ENCODE measurements at regions not wholly inside any gene's neighbourhood (a gene's known extent, or its start where the extent isn't known, plus 50 kb on each side); places are given as distances from the start of the nearest gene placed in this dataset.

- Histone ChIP-seq H3K36me3 (ENCODE audit: control insufficient read depth in 2 of 2, insufficient read depth in 2 of 2, low read length in 1 of 2) (no peaks in the 10 kb centered on the region), H4K20me1 (ENCODE audit: control insufficient read depth, insufficient read depth) (no peaks in the 10 kb centered on the region), H3K9ac (ENCODE audit: control insufficient read depth, insufficient read depth, low read length) (no peak overlapping the region), H3K4me1 (ENCODE audit: control insufficient read depth, insufficient read depth, low read length) (no peaks in the 10 kb centered on the region), H3K4me3 (no peak overlapping the region), H2AFZ (ENCODE audit: control insufficient read depth, low read depth, low read length) (no peak overlapping the region), H3K9me3 (replicated peaks; ENCODE audit: control insufficient read depth, insufficient read depth, low read length) (no peaks in the 10 kb centered on the region), H3K4me2 (ENCODE audit: control insufficient read depth, insufficient read depth) (no peak overlapping the region), H3K79me2 (ENCODE audit: control insufficient read depth, insufficient read depth, low read length) (no peaks in the 10 kb centered on the region), H3K27ac (ENCODE audit: control insufficient read depth, insufficient read depth) (no peak overlapping the region), H3K27me3 (replicated peaks in 1 of 2; ENCODE audit: control insufficient read depth in 2 of 2, insufficient read depth in 2 of 2, low read length in 1 of 2) (no peaks in the 10 kb centered on the region)
- SMC1A ChIA-PET (ENCODE audit: uncharacterized antibody, unreplicated experiment) = interaction anchor here (1.0 to 1.3 kb wide), 2 partner anchors 14 to 27 kb away, joined by 3 read pairs; no protein-coding TSS in a partner anchor
- ATAC-seq (no peak), FAIRE-seq (no peak), DNase-seq (ENCODE audit: low read depth, low spot score) (no peak)
- POLR2A ChIA-PET = interaction anchor here (0.6 kb wide), 1 partner anchor 434 kb away, joined by 3 read pairs; no protein-coding TSS in a partner anchor
- RAD21 ChIA-PET (ENCODE audit: unreplicated experiment) = no interaction called here
- no TSS peak for BruUV-seq (replicated peaks)
- in situ Hi-C loops (cut with MboI) (no loop called here), intact Hi-C loops (cut with micrococcal nuclease; ENCODE audit: unreplicated experiment) (no loop called here)
- TF ChIP-seq, protein P1, sequence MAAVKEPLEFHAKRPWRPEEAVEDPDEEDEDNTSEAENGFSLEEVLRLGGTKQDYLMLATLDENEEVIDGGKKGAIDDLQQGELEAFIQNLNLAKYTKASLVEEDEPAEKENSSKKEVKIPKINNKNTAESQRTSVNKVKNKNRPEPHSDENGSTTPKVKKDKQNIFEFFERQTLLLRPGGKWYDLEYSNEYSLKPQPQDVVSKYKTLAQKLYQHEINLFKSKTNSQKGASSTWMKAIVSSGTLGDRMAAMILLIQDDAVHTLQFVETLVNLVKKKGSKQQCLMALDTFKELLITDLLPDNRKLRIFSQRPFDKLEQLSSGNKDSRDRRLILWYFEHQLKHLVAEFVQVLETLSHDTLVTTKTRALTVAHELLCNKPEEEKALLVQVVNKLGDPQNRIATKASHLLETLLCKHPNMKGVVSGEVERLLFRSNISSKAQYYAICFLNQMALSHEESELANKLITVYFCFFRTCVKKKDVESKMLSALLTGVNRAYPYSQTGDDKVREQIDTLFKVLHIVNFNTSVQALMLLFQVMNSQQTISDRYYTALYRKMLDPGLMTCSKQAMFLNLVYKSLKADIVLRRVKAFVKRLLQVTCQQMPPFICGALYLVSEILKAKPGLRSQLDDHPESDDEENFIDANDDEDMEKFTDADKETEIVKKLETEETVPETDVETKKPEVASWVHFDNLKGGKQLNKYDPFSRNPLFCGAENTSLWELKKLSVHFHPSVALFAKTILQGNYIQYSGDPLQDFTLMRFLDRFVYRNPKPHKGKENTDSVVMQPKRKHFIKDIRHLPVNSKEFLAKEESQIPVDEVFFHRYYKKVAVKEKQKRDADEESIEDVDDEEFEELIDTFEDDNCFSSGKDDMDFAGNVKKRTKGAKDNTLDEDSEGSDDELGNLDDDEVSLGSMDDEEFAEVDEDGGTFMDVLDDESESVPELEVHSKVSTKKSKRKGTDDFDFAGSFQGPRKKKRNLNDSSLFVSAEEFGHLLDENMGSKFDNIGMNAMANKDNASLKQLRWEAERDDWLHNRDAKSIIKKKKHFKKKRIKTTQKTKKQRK (IDR thresholded peaks at IDR 0.05; ENCODE audit: low read depth, low read length) = no peak
- TF ChIP-seq HSF1 (IDR thresholded peaks at IDR 0.05; ENCODE audit: low read depth, low read length) (no peak), POLR2A (IDR thresholded peaks at IDR 0.05; ENCODE audit: low read depth, low read length) (no peak), PAX8 (IDR thresholded peaks at IDR 0.05) (no peak), TCF3 (IDR thresholded peaks at IDR 0.05; ENCODE audit: borderline replicate concordance, insufficient read depth, low read depth, low read length) (no peak), RUNX3 (IDR thresholded peaks at IDR 0.05; ENCODE audit: low read length) (no peak), ESRRA (IDR thresholded peaks at IDR 0.05; ENCODE audit: low read length) (no peak), ZNF622 (IDR thresholded peaks at IDR 0.05) (no peak), USF2 (IDR thresholded peaks at IDR 0.05; ENCODE audit: borderline replicate concordance, low read depth, low read length) (no peak), PML (IDR thresholded peaks at IDR 0.05; ENCODE audit: low read length) (no peak), BMI1 (IDR thresholded peaks at IDR 0.05; ENCODE audit: borderline replicate concordance) (no peak), BCL3 (IDR thresholded peaks at IDR 0.05; ENCODE audit: borderline replicate concordance, insufficient read depth, low read depth, low read length, poor library complexity, severe bottlenecking) (no peak)
- TF ChIP-seq, protein P2, sequence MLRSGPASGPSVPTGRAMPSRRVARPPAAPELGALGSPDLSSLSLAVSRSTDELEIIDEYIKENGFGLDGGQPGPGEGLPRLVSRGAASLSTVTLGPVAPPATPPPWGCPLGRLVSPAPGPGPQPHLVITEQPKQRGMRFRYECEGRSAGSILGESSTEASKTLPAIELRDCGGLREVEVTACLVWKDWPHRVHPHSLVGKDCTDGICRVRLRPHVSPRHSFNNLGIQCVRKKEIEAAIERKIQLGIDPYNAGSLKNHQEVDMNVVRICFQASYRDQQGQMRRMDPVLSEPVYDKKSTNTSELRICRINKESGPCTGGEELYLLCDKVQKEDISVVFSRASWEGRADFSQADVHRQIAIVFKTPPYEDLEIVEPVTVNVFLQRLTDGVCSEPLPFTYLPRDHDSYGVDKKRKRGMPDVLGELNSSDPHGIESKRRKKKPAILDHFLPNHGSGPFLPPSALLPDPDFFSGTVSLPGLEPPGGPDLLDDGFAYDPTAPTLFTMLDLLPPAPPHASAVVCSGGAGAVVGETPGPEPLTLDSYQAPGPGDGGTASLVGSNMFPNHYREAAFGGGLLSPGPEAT (IDR thresholded peaks at IDR 0.05; ENCODE audit: low read depth) = no peak
- WGBS (ENCODE audit: insufficient coverage, insufficient replicate concordance, low lambda C conversion rate, missing lambda C conversion rate) = 67% methylated on average over 5 of the region's 5 CpGs
- CTCF ChIA-PET = interaction anchor here (1.2 kb wide), 2 partner anchors 23 to 67 kb away, joined by 3 read pairs; no protein-coding TSS in a partner anchor
Measured at GRCh38 chr1:82220754-82221153, 420.0 kb downstream of the ADGRL2 start.
